Eye (tissue), 1 donor: ENCODE measurements at regions not wholly inside any gene's neighbourhood (a gene's known extent, or its start where the extent isn't known, plus 50 kb on each side); places are given as distances from the start of the nearest gene placed in this dataset.
A peak's percentile ranks its signal among the peaks of the same experiment; 100 is the strongest.

ENCODE experiments used
- DNase-seq: peaks from one replicate; pipeline ENCODE4 v3.0.0-alpha.2; 2015

- DNase-seq = peak; percentile 56
Measured at GRCh38 chr6:104301951-104302350, 557.8 kb downstream of the HACE1 start.

GRCh38 chr6:104286641-104287040 is 573.1 kb downstream of the HACE1 start:
- DNase-seq = no peak

DNA sequence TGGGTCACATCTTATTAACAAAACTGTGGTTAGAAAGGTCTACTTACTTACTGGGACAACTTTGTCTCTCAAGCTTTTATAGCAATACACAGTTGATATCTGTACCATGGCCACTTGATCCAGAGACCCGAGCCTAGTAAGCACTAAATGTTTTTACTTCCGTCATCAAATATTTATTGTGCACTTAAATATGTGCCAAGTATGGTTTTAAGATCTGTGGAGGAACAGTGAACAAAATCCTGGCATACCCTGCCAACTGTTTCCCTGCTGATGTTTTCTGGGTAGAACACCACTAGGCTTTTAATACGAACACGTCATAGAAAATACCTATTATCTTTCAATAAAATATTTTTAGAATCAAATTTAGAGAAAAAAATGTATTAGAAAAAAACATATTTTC is 574.8 kb downstream of the HACE1 start:
- DNase-seq = no peak

DNA sequence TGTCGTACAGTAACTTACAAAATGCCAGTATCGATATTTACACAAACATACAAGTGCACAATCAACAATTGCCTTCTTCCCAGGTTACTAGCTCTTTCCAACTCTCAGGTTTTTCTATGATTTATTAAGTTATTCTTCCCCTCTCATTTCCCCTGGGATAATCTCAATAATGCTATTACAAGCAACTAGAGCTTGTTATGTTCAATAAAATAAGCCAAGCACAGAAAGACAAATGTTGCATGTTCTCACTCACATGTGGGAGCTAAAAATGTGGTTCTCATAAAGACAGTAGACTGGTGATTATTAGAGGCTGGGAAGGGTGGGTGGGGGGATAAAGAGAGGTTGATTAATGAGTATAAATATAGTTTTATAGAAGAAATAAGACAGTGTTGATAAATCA is 577.1 kb downstream of the HACE1 start:
- DNase-seq = no peak

DNA sequence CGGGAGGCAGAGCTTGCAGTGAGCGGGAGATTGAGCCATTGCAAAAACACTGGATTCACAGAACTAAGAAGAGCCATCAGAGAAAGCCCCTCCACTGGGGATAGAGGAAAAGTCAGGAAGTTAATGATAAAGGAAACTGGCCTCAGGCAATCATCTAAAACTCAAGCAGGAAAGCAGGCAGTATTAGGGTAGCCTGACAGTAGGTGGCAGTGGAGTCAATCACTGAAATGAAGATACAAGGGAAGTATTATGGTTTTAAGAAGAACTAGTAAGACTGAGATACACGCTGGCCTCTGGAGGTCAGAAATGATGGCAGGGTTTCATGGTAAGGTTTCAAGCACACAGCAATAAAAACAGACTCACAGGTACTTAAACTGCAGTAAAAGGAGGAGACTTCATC is 578.3 kb downstream of the HACE1 start:
- no peak for DNase-seq

- DNase-seq = no peak
Measured at GRCh38 chr6:104268389-104268788, 591.3 kb downstream of the HACE1 start.

DNA sequence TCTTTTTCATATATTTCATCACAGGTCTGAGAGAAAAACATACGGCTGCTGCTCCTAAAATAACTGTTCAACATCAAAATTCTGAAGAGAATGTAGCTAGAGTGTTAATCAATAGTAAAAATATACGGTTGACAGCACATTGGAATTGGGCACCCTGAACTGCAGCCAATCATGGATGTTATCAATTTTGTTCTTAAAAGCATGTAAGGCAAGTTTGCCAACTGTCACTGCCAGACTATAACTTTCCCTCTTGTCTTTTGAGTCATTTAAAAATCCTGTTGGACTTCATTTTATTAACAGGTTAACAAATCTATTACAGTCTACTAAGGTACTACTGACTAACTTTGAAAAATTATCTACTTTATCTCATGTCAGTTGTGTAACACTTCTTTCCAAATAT is 592.8 kb downstream of the HACE1 start:
- no peak for DNase-seq

GRCh38 chr6:104256646-104257045 is 603.1 kb downstream of the HACE1 start:
- no peak for DNase-seq

DNA sequence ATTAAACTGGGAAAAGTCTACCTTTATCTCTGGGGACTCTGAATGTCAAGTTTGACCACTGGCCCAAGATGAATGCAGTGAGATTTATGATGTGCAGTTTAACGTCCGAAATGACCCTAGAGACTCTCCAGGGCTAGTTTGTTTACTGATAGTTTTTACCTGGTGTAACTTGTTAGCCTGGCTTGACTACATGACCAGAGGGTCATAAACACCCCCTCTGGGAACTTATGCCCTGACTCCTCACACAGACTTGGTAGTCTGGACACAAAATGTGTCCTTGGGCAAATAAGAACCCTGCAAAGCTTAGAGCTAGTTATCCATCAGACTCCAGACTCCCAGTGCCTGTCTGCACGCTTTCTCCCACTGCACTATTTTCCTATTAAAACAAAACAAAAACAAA is 606.5 kb downstream of the HACE1 start:
- DNase-seq = no peak

DNA sequence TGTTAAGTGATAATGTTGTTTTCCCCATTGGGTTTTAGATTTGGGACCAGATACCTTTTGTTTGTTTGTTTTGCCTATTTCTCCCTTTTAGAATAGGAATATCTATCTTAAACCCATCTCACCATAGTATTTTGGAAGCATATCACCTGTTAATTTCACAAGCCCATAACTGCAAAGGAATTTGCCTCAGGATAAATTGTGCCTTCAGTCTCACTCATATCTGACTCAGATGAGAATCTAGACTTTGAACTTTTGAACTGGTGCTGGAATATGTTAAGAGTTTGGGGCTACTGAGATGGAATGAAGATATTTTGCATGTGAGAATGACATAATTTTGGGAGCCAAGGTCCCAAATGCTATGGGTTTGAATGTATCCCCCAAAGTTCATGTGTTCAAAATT is 607.4 kb downstream of the HACE1 start:
- no peak for DNase-seq

DNA sequence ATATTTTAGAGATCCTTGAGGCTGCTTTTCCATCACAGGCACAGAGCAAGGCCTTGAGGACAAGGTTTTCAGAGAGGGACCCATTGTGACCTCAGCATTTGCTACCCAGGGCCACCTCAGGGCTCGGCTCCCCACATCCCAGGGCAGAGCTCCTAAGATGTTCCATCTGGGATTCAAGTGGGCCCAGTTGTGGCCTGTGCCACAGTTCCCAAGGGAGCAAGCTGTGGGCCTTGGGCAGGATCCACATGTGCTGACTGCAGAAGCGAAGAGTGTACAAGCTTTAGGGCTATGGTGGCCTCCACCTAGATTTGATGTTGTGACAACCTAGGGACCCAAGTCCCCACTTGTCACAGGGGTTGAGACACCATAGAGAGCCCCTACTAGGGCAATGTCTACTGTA is 608.1 kb downstream of the HACE1 start:
- DNase-seq = no peak

- DNase-seq = no peak
Measured at GRCh38 chr6:104240865-104241264, 618.9 kb downstream of the HACE1 start.

- no peak for DNase-seq
Measured at GRCh38 chr6:104239971-104240370, 619.7 kb downstream of the HACE1 start.

DNA sequence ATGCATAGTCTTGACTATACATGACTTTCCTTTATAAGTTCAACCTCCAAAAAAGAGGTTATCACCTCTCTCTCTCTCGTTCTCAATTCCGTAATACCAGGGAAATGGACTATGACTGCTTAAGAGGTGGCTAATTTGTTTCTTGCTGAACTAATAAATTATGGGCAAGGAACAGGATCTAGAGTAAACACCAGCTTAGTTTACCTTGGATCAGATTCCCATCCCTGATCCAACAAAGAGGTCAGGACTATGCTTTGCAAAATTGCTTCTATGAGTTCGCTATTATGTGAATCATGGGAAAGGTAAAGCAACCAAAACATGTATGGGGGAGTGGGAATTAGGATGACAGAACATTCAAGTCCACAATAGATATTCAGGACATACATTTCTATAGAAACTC is 630.7 kb downstream of the HACE1 start:
- no peak for DNase-seq

GRCh38 chr6:104227508-104227907 is 632.2 kb downstream of the HACE1 start:
- DNase-seq = peak; percentile 5

GRCh38 chr6:104226790-104227446 is 632.8 kb downstream of the HACE1 start:
- no peak for DNase-seq

DNA sequence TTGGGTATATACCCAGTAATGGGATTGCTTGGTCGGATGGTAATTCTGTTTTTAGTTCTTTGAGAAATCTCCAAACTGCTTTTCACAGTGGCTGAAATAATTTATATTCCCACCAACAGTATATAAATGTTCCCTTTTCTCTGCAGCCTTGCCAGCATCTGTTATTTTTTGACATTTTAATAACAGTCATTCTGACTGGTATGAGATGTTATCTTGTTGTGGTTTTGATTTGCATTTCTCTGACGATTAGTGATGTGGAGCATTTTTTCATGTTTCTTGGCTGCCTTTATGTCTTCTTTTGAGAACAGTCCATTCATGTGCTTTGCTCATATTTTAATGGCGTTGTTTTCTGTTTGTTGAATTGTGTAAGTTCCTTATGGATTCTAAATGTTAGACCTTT is 641.6 kb downstream of the HACE1 start:
- DNase-seq = no peak

- DNase-seq = no peak
Measured at GRCh38 chr6:104214901-104215300, 644.8 kb downstream of the HACE1 start.

DNA sequence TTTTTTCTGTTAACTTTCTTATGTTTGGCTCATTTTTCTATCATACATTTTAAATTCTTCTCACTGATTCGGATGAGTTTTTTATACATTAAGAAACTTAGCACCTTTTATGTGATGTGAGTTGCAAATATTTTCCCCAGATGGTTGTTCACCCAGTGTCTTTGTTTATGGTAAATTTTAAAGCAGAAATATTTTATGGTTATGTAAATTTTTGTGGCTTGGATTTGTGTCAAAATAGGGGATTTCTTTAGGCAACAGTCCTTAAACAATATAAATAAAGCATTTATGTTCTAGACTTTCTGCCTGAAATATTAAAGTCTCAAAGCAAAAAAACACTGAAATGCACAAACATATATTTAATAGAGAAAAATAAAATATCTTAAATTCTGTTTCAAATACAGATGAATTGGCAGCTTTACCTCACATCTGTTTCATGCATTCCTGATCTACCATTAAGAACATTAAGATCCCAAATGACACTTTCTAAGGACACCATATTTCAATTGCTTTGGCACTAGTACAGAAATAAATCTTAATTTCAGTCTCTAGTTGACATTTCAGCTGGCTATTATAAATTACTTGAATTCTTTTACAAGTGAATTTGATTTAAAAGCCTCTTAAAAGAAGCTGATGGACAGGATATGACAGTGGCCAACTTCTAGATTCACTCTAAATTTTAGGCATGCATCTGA is 646.6 kb downstream of the HACE1 start:
- DNase-seq = peak; percentile 7

GRCh38 chr6:104207635-104208034 is 652.1 kb downstream of the HACE1 start:
- no peak for DNase-seq

DNA sequence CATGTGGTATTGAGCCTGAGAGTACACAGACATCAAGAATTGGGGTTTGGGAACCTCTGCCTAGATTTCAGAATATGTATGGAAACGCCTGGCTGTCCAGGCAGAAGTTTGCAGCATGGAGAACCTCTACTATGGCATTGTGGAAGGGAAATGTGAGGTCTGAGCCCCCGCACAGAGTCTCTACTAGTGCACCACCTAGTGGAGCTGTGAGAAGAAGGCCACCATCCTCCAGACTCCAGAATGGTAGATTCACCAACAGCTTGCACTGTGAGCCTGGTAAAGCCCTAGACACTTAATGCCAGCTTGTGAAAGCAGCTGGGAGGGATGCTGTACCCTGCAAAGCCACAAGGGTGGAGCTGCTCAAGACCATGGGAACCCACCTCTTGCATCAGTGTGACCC is 658.2 kb downstream of the HACE1 start:
- DNase-seq = no peak

DNA sequence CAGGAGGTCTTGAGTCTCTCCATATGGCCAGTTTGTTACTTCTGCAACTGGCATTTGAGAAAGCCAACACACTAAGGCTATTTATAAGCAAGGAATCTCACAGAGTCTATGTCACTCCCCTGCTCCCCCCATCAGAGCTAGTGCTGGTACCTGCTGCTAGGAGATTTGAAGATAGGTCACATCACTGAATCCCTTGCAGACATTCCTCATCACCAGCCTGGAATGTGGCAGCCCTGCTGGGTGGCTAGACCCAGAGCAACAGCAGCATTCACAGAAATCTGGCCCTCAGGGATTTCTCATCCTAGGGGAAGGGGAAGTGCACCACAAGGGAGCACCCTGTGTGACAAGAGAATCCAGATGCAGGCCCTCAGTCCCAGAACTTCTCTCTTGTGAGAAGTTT is 672.1 kb downstream of the HACE1 start:
- no peak for DNase-seq

GRCh38 chr6:104186831-104187230 is 672.9 kb downstream of the HACE1 start:
- DNase-seq = no peak

- DNase-seq = peak; percentile 6
Measured at GRCh38 chr6:104183816-104184435, 675.8 kb downstream of the HACE1 start.

- no peak for DNase-seq
Measured at GRCh38 chr6:104182811-104183210, 676.9 kb downstream of the HACE1 start.
